ENCODE measurements at regions not wholly inside any gene's neighbourhood (a gene's known extent, or its start where the extent isn't known, plus 50 kb on each side); places are given as distances from the start of the nearest gene placed in this dataset.

GRCh38 chr16:13394488-13394887, 493.1 kb downstream of the SHISA9 start:
- DNase-seq (ENCODE audit: low spot score) = no peak

GRCh38 chr16:13397126-13397525, 495.7 kb downstream of the SHISA9 start:
- no peak for DNase-seq (ENCODE audit: low spot score)

DNA sequence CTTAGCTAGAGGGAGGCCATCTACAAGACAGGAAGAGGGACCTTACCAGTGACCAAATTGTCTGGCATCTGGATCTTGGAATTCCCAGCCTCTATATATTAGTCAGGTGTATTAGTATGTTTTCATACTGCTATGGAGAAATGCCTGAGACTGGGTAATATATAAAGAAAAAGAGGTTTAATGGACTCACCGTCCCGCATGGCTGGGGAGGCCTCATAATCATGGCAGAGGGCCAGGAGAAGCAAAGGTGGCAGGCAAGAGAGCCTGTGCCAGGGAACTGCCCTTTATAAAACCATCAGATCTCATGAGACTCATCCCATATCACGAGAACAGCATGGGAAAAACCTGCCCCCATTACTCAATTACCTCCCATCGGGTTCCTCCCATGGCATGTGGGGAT, 500.2 kb downstream of the SHISA9 start:
- DNase-seq (ENCODE audit: low spot score) = no peak

DNA sequence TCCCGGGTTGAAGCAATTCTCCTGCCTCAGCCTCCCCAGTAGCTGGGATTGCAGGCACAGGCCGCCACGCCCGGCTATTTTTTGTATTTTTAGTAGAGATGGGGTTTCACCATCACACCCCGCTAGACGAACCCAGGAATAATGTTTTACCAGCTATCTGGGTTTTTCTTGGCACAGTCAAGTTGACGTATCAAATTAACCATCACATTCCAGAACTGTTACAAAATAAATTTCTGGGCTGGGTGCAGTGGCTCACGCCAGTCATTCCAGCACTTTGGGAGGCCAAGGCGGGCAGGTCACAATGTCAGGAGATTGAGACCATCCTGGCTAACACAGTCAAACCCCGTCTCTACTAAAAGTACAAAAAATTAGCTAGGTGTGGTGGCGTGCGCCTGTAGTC, 501.2 kb downstream of the SHISA9 start:
- DNase-seq (ENCODE audit: low spot score) = no peak

DNA sequence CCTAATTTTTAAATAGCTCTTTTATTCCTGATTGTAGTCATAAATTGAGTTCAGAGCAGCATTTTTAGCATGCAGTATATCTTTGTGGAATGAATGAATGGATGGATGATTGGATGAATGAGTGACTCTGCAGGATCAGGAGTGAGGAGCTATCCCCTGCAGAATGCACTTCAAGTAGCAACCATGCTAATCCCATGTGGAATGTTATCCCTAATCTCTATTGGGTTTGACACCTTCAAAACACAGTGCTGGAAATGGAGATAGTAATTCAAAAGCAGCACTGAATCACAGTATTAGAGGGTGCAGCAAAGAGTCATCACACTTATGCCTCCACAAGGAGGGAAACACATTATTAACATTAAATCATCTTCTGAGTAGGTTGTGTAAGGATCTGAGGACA, 501.9 kb downstream of the SHISA9 start:
- no peak for DNase-seq (ENCODE audit: low spot score)

DNA sequence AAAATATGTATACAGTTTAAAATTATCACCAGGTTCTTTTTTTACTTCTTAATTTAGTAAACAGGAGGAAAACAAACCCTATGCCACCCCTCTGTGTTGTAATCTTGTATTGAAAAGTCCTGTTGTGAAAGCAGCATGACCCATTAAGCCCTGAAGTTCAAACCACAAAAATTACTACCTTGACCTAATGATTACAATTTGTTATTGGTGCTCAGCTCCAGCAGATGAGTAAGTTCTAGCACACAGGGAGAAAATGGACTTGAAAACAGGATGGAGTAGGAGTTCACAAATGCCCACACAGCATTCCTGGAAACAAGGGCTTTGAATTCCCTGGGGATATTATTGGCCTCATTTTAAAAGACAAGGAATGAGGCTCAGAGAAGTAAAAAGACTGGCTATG, 505.8 kb upstream of the ERCC4 start:
- no peak for DNase-seq (ENCODE audit: low spot score)

- DNase-seq (ENCODE audit: low spot score) = no peak
Observed at GRCh38 chr16:13419589-13419988, 500.4 kb upstream of the ERCC4 start.

- DNase-seq (ENCODE audit: low spot score) = no peak
Observed at GRCh38 chr16:13421726-13422125, 498.2 kb upstream of the ERCC4 start.

GRCh38 chr16:13425836-13426235, 494.1 kb upstream of the ERCC4 start:
- DNase-seq (ENCODE audit: low spot score) = no peak

DNA sequence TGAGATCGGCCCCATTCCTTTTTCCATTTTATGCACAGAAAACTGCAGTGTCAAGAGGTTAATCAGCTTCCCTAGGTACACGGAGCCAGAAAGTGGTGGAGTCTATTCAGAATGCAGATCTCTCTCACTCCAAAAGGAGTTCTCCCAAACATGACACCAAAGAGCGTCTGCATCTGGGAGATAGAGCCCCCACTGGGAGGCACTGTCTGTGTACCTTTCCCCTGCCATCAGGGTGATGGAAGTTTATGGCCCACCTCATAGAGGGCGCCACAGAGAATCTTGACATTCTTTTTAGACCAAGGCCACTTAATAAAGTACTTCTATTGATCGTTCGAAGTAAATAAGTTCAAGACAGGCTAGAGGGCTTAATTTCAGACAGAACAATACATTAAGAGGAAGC, 493.7 kb upstream of the ERCC4 start:
- DNase-seq (ENCODE audit: low spot score) = no peak

- no peak for DNase-seq (ENCODE audit: low spot score)
Observed at GRCh38 chr16:13426736-13427135, 493.2 kb upstream of the ERCC4 start.

GRCh38 chr16:13427943-13428342, 492.0 kb upstream of the ERCC4 start:
- DNase-seq (ENCODE audit: low spot score) = no peak

DNA sequence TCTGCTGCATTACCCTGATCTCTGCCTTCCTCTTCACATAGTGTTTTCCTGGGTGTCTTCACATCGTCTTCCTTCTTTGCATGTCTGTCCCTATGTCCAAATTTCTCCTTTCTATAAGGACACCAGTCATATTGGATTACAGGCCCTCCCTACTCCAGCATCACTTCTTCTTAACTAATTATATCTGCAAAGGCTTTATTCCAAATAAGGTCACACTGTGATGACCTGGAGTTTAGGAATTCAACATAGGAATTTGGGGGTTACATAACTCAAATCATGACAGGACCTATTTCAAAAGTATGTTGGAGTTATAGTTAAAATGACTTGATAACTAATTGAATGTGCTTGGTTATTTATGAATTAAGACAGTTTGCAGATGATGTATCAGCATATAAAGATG, 490.5 kb upstream of the ERCC4 start:
- no peak for DNase-seq (ENCODE audit: low spot score)

DNA sequence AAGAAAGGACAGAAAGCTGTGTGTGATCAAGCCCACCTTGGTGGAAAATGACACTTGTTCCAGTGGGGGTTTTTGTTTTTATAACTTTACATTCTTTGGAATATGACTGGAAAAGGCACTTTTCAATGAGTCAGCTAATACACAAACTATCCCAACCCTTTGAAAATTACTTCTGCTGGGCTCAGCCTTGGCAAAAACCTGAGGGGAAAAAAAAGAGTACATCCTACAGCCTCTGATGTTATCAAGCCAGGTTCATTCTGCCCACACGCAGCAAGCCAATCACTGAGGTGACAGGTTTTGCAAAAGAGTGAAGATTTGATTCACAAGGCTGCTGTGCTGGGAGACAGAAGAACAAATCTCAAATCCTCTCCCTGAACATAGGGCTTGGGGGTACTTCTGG, 484.5 kb upstream of the ERCC4 start:
- no peak for DNase-seq (ENCODE audit: low spot score)

DNA sequence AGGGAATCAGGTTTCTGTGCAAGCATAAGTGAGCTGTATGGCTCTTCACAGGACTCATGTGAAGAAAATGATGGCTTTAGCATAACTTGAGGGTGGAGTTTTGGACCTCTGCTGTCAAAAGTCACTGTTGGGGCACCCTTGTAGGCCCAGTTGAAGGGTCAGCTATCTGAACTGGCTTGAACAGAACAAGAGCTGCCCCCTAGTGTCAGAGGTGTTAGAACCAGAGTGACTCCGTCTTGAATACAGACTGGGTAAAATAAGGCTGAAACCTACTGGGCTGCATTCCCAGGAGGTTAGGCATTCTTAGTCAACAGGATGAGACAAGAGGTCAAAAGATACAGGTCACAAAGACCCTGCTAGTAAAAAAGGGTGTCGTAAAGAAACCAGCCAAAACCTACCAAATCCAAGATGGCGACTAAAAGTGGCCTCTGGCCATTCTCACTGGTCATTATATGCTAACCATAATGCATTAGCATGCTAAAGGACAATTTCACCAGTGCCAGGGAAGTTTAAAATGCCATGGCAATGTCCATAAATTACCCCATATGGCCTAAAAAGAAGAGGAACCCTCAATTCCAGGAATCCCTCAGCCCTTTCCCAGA, 484.0 kb upstream of the ERCC4 start:
- no peak for DNase-seq (ENCODE audit: low spot score)

DNA sequence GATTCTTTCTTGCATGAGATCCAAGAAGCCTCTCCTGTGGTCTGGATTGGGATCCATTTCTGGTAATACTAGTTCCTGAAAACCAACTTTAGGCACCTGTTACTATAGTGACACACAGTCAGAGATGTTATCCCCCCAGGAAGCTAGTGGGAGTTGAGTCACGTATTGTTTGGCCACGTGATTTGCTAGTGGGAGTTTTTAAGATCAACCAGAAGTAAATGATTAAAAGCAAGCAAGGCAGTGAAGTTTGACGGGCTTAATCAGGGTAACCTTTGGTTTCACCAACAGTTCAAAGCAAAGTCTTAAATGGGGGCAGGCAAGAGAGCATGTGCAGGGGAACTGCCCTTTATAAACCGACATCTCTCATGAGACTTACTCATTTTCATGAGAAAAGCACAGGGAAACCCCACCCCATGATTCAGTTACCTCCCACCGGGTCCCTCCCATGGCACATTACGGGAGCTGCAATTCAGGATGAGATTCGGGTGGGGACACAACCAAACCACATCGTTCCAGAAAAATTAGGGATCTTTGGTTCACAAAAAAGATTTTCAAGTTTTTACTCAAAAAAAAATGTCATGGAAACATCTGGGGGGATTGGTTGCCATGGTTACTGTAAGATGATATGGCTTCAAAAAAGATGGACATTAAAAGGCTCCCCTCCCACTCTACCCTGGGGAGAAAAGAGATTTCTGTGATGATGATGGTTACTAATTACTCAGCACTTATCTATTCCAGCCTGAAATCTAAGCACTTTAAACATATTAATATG, 483.1 kb upstream of the ERCC4 start:
- DNase-seq (ENCODE audit: low spot score) = no peak

DNA sequence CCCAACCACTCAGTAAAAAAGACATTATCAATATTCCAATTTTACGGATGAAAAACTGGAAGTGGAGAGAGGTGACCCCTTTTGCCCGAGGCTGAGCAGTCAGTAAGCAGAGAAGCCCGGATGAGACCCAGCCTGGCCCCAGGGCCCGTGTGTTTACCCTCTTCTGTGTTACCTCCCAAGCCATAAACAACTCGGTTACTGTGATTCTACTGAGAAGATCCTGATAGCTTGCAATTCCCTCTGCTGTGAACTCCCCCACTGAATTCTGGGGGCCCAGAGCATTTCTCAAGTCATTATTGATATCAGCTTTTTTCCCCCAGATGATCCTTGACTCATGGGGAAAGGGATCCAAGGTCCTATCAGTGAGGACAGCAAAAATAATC, 482.6 kb upstream of the ERCC4 start:
- no peak for DNase-seq (ENCODE audit: low spot score)

- DNase-seq (ENCODE audit: low spot score) = no peak
Observed at GRCh38 chr16:13438064-13438463, 481.9 kb upstream of the ERCC4 start.

DNA sequence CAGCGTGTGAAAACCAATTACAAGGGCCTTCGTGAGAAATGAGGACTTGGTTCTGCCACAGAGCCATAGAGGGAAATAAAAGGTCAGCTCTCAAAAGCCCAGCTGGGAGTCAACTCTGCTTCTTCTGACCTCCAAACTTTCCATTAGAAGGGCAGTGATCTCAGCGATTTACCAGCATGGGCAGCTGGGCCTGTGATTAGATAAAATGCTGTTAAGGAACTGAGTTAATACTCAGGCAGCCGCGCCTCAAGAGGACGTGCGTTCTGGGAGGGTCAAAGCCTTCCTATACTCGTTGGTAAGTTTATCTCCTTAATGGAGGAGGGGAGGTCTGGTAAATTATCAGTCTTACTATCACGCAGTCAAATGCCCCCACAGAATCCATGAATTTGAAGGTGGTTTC, 480.2 kb upstream of the ERCC4 start:
- no peak for DNase-seq (ENCODE audit: low spot score)

- DNase-seq (ENCODE audit: low spot score) = no peak
Observed at GRCh38 chr16:13441675-13442074, 478.3 kb upstream of the ERCC4 start.

GRCh38 chr16:13448346-13448745, 471.6 kb upstream of the ERCC4 start:
- no peak for DNase-seq (ENCODE audit: low spot score)

GRCh38 chr16:13453325-13453724, 466.6 kb upstream of the ERCC4 start:
- DNase-seq (ENCODE audit: low spot score) = no peak

DNA sequence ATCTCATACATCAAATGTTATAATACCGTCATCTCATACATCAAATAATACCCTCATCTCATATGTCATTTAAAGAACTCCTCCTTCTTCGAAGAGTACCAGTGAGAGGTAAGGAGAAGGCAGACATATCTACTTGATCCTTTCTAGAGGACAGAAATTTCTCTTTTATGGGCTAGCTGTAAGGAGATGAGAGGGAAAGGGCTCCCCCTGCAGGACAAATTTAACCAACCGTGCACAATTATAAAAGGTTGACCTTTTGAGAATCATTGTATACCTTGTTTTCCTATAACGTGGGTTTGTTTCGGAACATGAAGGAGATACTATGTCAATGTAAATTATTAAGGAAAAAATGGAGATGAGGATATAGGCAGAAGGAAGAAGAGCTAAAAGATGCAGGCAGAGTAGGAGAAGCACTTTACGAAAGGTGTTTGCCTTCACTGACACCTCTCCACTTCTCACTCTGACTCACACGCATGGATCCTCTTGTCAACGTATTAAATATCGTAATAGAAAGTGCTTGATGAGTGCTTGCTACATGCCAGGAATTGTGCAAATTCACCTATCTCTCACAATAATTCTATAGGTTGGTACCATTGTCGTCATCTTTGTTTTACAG, 465.9 kb upstream of the ERCC4 start:
- no peak for DNase-seq (ENCODE audit: low spot score)

- DNase-seq (ENCODE audit: low spot score) = no peak
Observed at GRCh38 chr16:13463619-13464018, 456.3 kb upstream of the ERCC4 start.

All from CD4-positive, alpha-beta T cell treated with Interleukin-2 at 100 ng/mL for 4 hours (primary cell).